ENCODE measurements at regions not wholly inside any gene's neighbourhood (a gene's known extent, or its start where the extent isn't known, plus 50 kb on each side); places are given as distances from the start of the nearest gene placed in this dataset.

- no peak for TF ChIP-seq SRF (IDR thresholded peaks at IDR 0.05; ENCODE audit: low read depth in 2 of 2, low read length in 2 of 2)
- no peak for TF ChIP-seq HDAC6 (IDR thresholded peaks at IDR 0.05; ENCODE audit: unreplicated experiment)
- TF ChIP-seq, protein P1, sequence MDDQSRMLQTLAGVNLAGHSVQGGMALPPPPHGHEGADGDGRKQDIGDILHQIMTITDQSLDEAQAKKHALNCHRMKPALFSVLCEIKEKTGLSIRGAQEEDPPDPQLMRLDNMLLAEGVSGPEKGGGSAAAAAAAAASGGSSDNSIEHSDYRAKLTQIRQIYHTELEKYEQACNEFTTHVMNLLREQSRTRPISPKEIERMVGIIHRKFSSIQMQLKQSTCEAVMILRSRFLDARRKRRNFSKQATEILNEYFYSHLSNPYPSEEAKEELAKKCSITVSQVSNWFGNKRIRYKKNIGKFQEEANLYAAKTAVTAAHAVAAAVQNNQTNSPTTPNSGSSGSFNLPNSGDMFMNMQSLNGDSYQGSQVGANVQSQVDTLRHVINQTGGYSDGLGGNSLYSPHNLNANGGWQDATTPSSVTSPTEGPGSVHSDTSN (IDR thresholded peaks at IDR 0.05; ENCODE audit: insufficient replicate concordance, low read depth, low read length): no peak
- no peak for TF ChIP-seq CTCF (IDR thresholded peaks at IDR 0.05 in 2 of 3, conservative IDR thresholded peaks at IDR 0.05 in 1 of 3; ENCODE audit: control insufficient read depth in 2 of 3, extremely low read depth in 1 of 3, insufficient read depth in 1 of 3, low read depth in 3 of 3, low read length in 3 of 3)
- no peak for TF ChIP-seq DPF2 (IDR thresholded peaks at IDR 0.05)
- no peak for TF ChIP-seq SREBF1 (IDR thresholded peaks at IDR 0.05; ENCODE audit: low read length)
Measured at GRCh38 chr2:43060390-43061016, 165.9 kb downstream of the ZFP36L2 start.
